ENCODE measurements at regions not wholly inside any gene's neighbourhood (a gene's known extent, or its start where the extent isn't known, plus 50 kb on each side); places are given as distances from the start of the nearest gene placed in this dataset.

- Histone ChIP-seq H4K20me1 (ENCODE audit: control insufficient read depth, insufficient read depth) (no peaks in the 10 kb centered on the region), H3K9ac (ENCODE audit: control insufficient read depth, insufficient read depth, low read length) (no peak overlapping the region), H3K4me1 (ENCODE audit: control insufficient read depth, insufficient read depth, low read length) (no peaks in the 10 kb centered on the region), H3K27ac (ENCODE audit: control insufficient read depth, insufficient read depth) (no peak overlapping the region), H2AFZ (ENCODE audit: control insufficient read depth, low read depth, low read length) (no peak overlapping the region), H3K4me2 (ENCODE audit: control insufficient read depth, insufficient read depth) (no peak overlapping the region), H3K27me3 (replicated peaks in 1 of 2; ENCODE audit: control insufficient read depth in 2 of 2, insufficient read depth in 2 of 2, low read length in 1 of 2) (no peaks in the 10 kb centered on the region), H3K4me3 (no peak overlapping the region), H3K79me2 (ENCODE audit: control insufficient read depth, insufficient read depth, low read length) (no peaks in the 10 kb centered on the region), H3K36me3 (ENCODE audit: control insufficient read depth in 2 of 2, insufficient read depth in 2 of 2, low read length in 1 of 2) (no peaks in the 10 kb centered on the region), H3K9me3 (replicated peaks; ENCODE audit: control insufficient read depth, insufficient read depth, low read length) (no peaks in the 10 kb centered on the region)
- no peak for FAIRE-seq
- 77% methylated on average over 2 of the region's 2 CpGs for WGBS (ENCODE audit: insufficient coverage, insufficient replicate concordance, low lambda C conversion rate, missing lambda C conversion rate)
- in situ Hi-C loops (cut with MboI), result no loop called here
- no peak for DNase-seq (ENCODE audit: low read depth, low spot score)
- CTCF ChIA-PET, result no interaction called here
- SMC1A ChIA-PET (ENCODE audit: uncharacterized antibody, unreplicated experiment), result no interaction called here
- POLR2A ChIA-PET, result no interaction called here
- intact Hi-C loops (cut with micrococcal nuclease; ENCODE audit: unreplicated experiment), result no loop called here
- TF ChIP-seq ATF3 (IDR thresholded peaks at IDR 0.05; ENCODE audit: borderline replicate concordance, extremely low read depth, low read depth, low read length) (no peak), RUNX3 (IDR thresholded peaks at IDR 0.05; ENCODE audit: low read length) (no peak), KLF5 (IDR thresholded peaks at IDR 0.05; ENCODE audit: partially characterized antibody) (no peak), NR2C2 (IDR thresholded peaks at IDR 0.05; ENCODE audit: borderline replicate concordance, control insufficient read depth, insufficient read length, low read depth) (no peak), PBX3 (IDR thresholded peaks at IDR 0.05; ENCODE audit: insufficient replicate concordance, low read depth, low read length) (no peak), GATAD2B (conservative IDR thresholded peaks at IDR 0.05; ENCODE audit: low read depth) (no peak), NBN (IDR thresholded peaks at IDR 0.05) (no peak), MYC (IDR thresholded peaks at IDR 0.05; ENCODE audit: insufficient read depth, insufficient read length, insufficient replicate concordance, low read length, severe bottlenecking) (no peak), JUND (IDR thresholded peaks at IDR 0.05; ENCODE audit: low read depth, low read length) (no peak), ZNF24 (IDR thresholded peaks at IDR 0.05) (no peak), CTCF (IDR thresholded peaks at IDR 0.05 in 2 of 3, conservative IDR thresholded peaks at IDR 0.05 in 1 of 3; ENCODE audit: control insufficient read depth in 2 of 3, extremely low read depth in 1 of 3, insufficient read depth in 1 of 3, low read depth in 3 of 3, low read length in 3 of 3) (no peak), POLR2AphosphoS5 (IDR thresholded peaks at IDR 0.05; ENCODE audit: low read length) (no peak), ZSCAN29 (IDR thresholded peaks at IDR 0.05) (no peak)
- ATAC-seq, result no peak
- BruUV-seq (replicated peaks), result no TSS peak
- RAD21 ChIA-PET (ENCODE audit: unreplicated experiment), result no interaction called here
Measured at GRCh38 chr1:184299406-184299790, 87.4 kb upstream of the C1orf21 start.

Data from GM12878 (cell line).